Transverse colon (tissue), 4 donors: ENCODE measurements at regions not wholly inside any gene's neighbourhood (a gene's known extent, or its start where the extent isn't known, plus 50 kb on each side); places are given as distances from the start of the nearest gene placed in this dataset.

Source experiments
- DNase-seq: peaks from one replicate; pipeline ENCODE4 v3.0.0-alpha.2; 2019
- H3K27ac ChIP-seq, 4 donors: fragments of 200-600 bp; sonication (generic); 2 replicates each; pipeline ENCODE4 v1.5.1; 2016 to 2018; ENCODE audit warnings: inconsistent platforms in 4 of 4
- H3K27me3 ChIP-seq: fragments of 200-600 bp; sonication (generic); 2 replicates; pipeline ENCODE4 v1.5.1; 2017; ENCODE audit warnings: inconsistent platforms
- H3K36me3 ChIP-seq, 4 donors: fragments of 200-600 bp; sonication (generic); 2 replicates each; pipeline ENCODE4 v1.5.1; 2017 to 2019; ENCODE audit warnings: inconsistent platforms in 4 of 4
- H3K4me1 ChIP-seq, 4 donors: fragments of 200-600 bp; sonication (generic); 2 replicates each; pipeline ENCODE4 v1.5.1; 2017 to 2020; ENCODE audit warnings: inconsistent platforms in 4 of 4
- H3K4me3 ChIP-seq, 4 donors: fragments of 200-600 bp; sonication (generic); 1 replicate in 1 of 4; 2 replicates in 3 of 4; pipeline versions ENCODE4 v1.5.1 to v1.6.1; 2017 to 2019; ENCODE audit warnings: inconsistent platforms in 4 of 4
- H3K9me3 ChIP-seq, 2 donors: fragments of 200-600 bp; sonication (generic); 2 replicates each; pipeline ENCODE4 v1.5.1; 2017 to 2019; ENCODE audit warnings: inconsistent platforms in 2 of 2
- EP300 ChIP-seq: sonication (generic); formaldehyde crosslinking; IDR thresholded peaks from one replicate; pipeline ENCODE4 v1.6.1; 2017; ENCODE audit warnings: antibody characterized with exemption, low read depth
- POLR2A ChIP-seq: fragments of 450-650 bp; IDR thresholded peaks from one replicate; pipeline ENCODE4 v1.6.1; 2016; ENCODE audit warnings: antibody characterized with exemption, mild to moderate bottlenecking, moderate library complexity
- POLR2AphosphoS5 ChIP-seq, 3 donors: sonication (generic); formaldehyde crosslinking; IDR thresholded peaks; one replicate each; pipeline ENCODE4 v1.6.1; 2016; ENCODE audit warnings: antibody characterized with exemption in 3 of 3
- WGBS, 2 donors: methylation state at CpG; one replicate each; pipeline ENCODE4 v1.1.5; 2018; ENCODE audit warnings: low coverage in 1 of 2; 5-methylcytosine and 5-hydroxymethylcytosine counted together
- in situ Hi-C, 4 donors: fragments of 200-750 bp; cut with MboI; loops; one replicate each; pipeline versions ENCODE4 v1.15.0 to v1.15.1; 2017; ENCODE audit warnings: low sequenced_read_pairs in 3 of 4, low pct_ligation_motif_present in 1 of 4, low pct_unique_long_range_greater_than_20kb in 1 of 4
- intact Hi-C: fragments of 100-400 bp; cut with DNase I; formaldehyde crosslinking; loops from one replicate; pipeline ENCODE4 v1.15.1; 2023; ENCODE audit warnings: low total_unique reads
- TF ChIP-seq, protein P1 (sequence below), 5 experiments: fragments of 200-600 bp in 3 of 5; fragments of 450-650 bp in 2 of 5; sonication (generic) in 3 of 5; IDR thresholded peaks; 1 replicate in 2 of 5; 2 replicates in 3 of 5; pipeline ENCODE4 v1.5.1; 2016 to 2017; ENCODE audit warnings: antibody characterized with exemption in 5 of 5, inconsistent platforms in 3 of 5, mild to moderate bottlenecking in 2 of 5, moderate library complexity in 1 of 5

DNA sequence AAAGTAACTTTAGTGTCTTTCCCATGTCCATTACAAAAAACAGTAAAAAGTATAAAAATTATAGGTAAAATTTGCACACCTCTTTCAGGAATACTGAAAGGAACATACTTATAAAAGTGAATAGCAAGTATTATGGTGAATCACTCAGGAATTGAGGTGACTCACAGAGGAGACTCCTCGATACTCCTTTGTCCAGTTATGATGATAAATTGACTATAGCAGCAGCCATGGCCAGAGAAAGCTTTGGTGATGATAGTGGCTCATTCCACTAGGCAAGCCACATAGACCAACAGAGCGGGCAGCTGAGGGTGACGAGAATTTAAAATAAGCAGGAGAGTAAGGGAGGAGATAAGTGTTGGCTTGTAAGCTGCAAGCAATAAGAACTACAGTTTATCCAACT, 1231.1 kb upstream of the CELF2 start:
- intact Hi-C loops: no loop called here
- 86 to 88% methylated on average over 3 of the region's 3 CpGs for WGBS, 2 donors

DNA sequence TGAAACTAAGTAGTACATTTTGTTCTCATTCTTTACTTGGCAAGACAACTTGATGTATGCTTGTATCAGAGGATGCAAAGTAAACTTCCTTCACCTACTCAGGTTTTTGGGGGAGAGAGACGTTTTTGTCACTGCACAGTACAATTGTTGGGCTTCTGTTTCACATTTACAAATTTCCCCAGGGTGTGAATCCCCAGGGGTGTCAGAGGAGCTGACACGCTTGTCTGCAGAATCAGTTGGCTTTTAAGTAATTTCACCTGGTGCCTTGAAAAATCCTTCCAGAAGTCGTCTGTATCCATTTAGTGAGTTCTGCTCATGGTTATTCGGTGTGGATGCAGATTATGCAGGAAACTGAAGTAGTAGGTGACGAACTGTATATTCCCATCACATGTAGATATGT, 1227.7 kb upstream of the CELF2 start:
- no peaks in the 10 kb centered on the region for H3K9me3 ChIP-seq
- H3K4me1 ChIP-seq: no peaks in the 10 kb centered on the region
- TF ChIP-seq EP300 (no peak), POLR2A (no peak), POLR2AphosphoS5 (IDR thresholded peaks at IDR 0.05) (no peak)
- TF ChIP-seq, protein P1, sequence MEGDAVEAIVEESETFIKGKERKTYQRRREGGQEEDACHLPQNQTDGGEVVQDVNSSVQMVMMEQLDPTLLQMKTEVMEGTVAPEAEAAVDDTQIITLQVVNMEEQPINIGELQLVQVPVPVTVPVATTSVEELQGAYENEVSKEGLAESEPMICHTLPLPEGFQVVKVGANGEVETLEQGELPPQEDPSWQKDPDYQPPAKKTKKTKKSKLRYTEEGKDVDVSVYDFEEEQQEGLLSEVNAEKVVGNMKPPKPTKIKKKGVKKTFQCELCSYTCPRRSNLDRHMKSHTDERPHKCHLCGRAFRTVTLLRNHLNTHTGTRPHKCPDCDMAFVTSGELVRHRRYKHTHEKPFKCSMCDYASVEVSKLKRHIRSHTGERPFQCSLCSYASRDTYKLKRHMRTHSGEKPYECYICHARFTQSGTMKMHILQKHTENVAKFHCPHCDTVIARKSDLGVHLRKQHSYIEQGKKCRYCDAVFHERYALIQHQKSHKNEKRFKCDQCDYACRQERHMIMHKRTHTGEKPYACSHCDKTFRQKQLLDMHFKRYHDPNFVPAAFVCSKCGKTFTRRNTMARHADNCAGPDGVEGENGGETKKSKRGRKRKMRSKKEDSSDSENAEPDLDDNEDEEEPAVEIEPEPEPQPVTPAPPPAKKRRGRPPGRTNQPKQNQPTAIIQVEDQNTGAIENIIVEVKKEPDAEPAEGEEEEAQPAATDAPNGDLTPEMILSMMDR (IDR thresholded peaks at IDR 0.05): no peak
- no peak for DNase-seq
- no peak overlapping the region for H3K27ac ChIP-seq
- H3K27me3 ChIP-seq: no peaks in the 10 kb centered on the region
- no peaks in the 10 kb centered on the region for H3K36me3 ChIP-seq
- in situ Hi-C loops: no loop called here
- intact Hi-C loops: no loop called here
- 72% methylated on average over 5 of the region's 5 CpGs; no CpG with 5 or more reads in 1 of the 2 donors for WGBS, 2 donors
- H3K4me3 ChIP-seq: no peak overlapping the region

More for the DNA sequence above, 1231.1 kb upstream of the CELF2 start:
- TF ChIP-seq EP300 (no peak), POLR2AphosphoS5 (IDR thresholded peaks at IDR 0.05) (no peak), POLR2A (no peak)
- TF ChIP-seq, protein P1 (IDR thresholded peaks at IDR 0.05): no peak
- no peak for DNase-seq
- in situ Hi-C loops: no loop called here
- H3K27ac ChIP-seq: no peak overlapping the region
- H3K4me3 ChIP-seq: no peak overlapping the region
- H3K9me3 ChIP-seq: no peaks in the 10 kb centered on the region
- no peaks in the 10 kb centered on the region for H3K4me1 ChIP-seq
- H3K36me3 ChIP-seq: no peaks in the 10 kb centered on the region
- H3K27me3 ChIP-seq: no peaks in the 10 kb centered on the region

DNA sequence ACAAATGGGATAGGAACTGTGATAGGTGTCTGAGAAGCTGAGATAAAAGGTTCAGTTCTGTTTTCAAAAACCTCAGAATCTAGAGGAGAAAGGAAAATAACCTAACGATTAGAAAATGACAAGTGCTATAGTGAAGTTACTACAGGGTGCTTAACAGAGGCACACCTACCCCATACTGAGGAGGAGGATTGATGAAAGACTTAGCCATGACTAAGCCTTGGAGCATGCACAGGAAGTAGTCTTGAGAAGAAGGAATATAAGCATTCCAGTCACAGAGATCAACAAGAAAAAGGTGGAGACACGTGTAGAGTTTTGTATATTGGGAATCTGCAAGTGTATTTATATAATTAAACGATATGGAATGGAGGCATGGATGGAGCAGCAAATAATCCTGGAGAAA, 1225.5 kb upstream of the CELF2 start:
- no peaks in the 10 kb centered on the region for H3K27me3 ChIP-seq
- TF ChIP-seq, protein P1 (IDR thresholded peaks at IDR 0.05): no peak
- TF ChIP-seq POLR2AphosphoS5 (IDR thresholded peaks at IDR 0.05) (no peak), EP300 (no peak), POLR2A (no peak)
- in situ Hi-C loops: no loop called here
- H3K27ac ChIP-seq: no peak overlapping the region
- 62 to 66% methylated on average over 3 of the region's 3 CpGs for WGBS, 2 donors
- intact Hi-C loops: no loop called here
- no peaks in the 10 kb centered on the region for H3K9me3 ChIP-seq
- H3K4me3 ChIP-seq: no peak overlapping the region
- no peaks in the 10 kb centered on the region for H3K4me1 ChIP-seq
- no peaks in the 10 kb centered on the region for H3K36me3 ChIP-seq
- DNase-seq: no peak

DNA sequence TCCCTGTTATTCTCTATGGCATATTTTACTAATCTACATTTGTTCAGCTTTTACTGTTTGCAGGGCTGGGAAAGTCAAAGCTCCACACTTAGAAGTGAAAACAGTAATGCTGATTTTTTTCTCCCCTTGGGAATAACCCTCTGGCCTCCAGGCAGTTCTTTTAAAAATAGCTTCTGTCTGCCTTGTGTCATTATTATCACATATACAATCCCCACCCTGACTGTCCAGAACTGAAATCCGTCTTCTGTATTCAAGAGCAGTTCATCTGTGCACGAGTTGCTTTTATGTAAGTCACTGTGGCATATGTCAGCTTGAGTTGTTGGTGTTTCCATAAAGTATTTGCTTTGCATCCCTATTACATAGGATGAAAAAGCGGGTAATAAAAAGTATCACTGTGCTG, 1221.1 kb upstream of the CELF2 start:
- no peaks in the 10 kb centered on the region for H3K9me3 ChIP-seq
- in situ Hi-C loops (no loop called here), intact Hi-C loops (no loop called here)
- no peak for TF ChIP-seq POLR2A
- TF ChIP-seq, protein P1 (IDR thresholded peaks at IDR 0.05): no peak
- TF ChIP-seq EP300: no peak
- TF ChIP-seq POLR2AphosphoS5 (IDR thresholded peaks at IDR 0.05): no peak
- 54 to 57% methylated on average over 3 of the region's 3 CpGs for WGBS, 2 donors
- no peaks in the 10 kb centered on the region for H3K27me3 ChIP-seq
- H3K4me3 ChIP-seq: no peak overlapping the region
- DNase-seq: no peak
- no peaks in the 10 kb centered on the region for H3K4me1 ChIP-seq
- no peak overlapping the region for H3K27ac ChIP-seq
- no peaks in the 10 kb centered on the region for H3K36me3 ChIP-seq
